CD14-positive monocyte (primary cell): ENCODE measurements at regions not wholly inside any gene's neighbourhood (a gene's known extent, or its start where the extent isn't known, plus 50 kb on each side); places are given as distances from the start of the nearest gene placed in this dataset.

Experiments
- DNase-seq, 3 donors: peaks; one replicate each; pipeline ENCODE4 v3.0.0-alpha.2; 2011 to 2022
- H2AFZ ChIP-seq: 2 replicates; pipeline ENCODE4 v1.6.0; 2012; ENCODE audit warnings: mild to moderate bottlenecking, low read depth, low read length, inconsistent platforms; ENCODE audit not compliant: insufficient read depth, poor library complexity, severe bottlenecking
- H3K27ac ChIP-seq, 2 donors: 1 replicate in 1 of 2; 2 replicates in 1 of 2; pipeline ENCODE4 v1.5.1; 2012 to 2013; ENCODE audit warnings: low read length in 2 of 2, control low read depth in 1 of 2, inconsistent platforms in 1 of 2, low read depth in 1 of 2, mild to moderate bottlenecking in 1 of 2
- H3K27me3 ChIP-seq, 2 donors: one replicate each; pipeline versions ENCODE4 v1.6.0 to v1.6.1; 2011 to 2013; ENCODE audit warnings: low read length in 2 of 2; ENCODE audit not compliant: control insufficient read depth in 2 of 2, insufficient read depth in 2 of 2
- H3K36me3 ChIP-seq, 2 donors: replicated peaks in 1 of 2; 1 replicate in 1 of 2; 2 replicates in 1 of 2; pipeline versions ENCODE4 v1.5.1 to v1.6.1; 2012 to 2013; ENCODE audit warnings: low read length in 2 of 2, control low read depth in 1 of 2, inconsistent platforms in 1 of 2, mild to moderate bottlenecking in 1 of 2; ENCODE audit not compliant: insufficient read depth in 2 of 2, control insufficient read depth in 1 of 2
- H3K4me1 ChIP-seq, 2 donors: 1 replicate in 1 of 2; 2 replicates in 1 of 2; pipeline versions ENCODE4 v1.5.1 to v1.6.1; 2012 to 2013; ENCODE audit warnings: low read length in 2 of 2, control low read depth in 1 of 2, inconsistent platforms in 1 of 2, mild to moderate bottlenecking in 1 of 2, moderate library complexity in 1 of 2; ENCODE audit not compliant: insufficient read depth in 2 of 2, control insufficient read depth in 1 of 2
- H3K4me2 ChIP-seq: replicated peaks from 2 replicates; pipeline ENCODE3; 2012; ENCODE audit warnings: low read length, moderate library complexity, mild to moderate bottlenecking; ENCODE audit not compliant: poor library complexity, severe bottlenecking; ENCODE audit errors: extremely low read depth
- H3K4me3 ChIP-seq, 3 experiments: fragments of 200-600 bp in 1 of 3; sonication (generic) in 1 of 3; replicated peaks in 1 of 3; 1 replicate in 2 of 3; 2 replicates in 1 of 3; pipeline ENCODE4 v1.5.1; 2011 to 2013; ENCODE audit warnings: low read length in 3 of 3, mild to moderate bottlenecking in 3 of 3, control low read depth in 2 of 3, low read depth in 2 of 3, inconsistent platforms in 1 of 3, moderate library complexity in 1 of 3
- H3K79me2 ChIP-seq: 2 replicates; pipeline ENCODE4 v1.6.0; 2012; ENCODE audit warnings: mild to moderate bottlenecking, control low read depth, inconsistent platforms, low read length, moderate library complexity; ENCODE audit not compliant: insufficient read depth
- H3K9ac ChIP-seq: 2 replicates; pipeline ENCODE4 v1.6.0; 2017; ENCODE audit warnings: low read length, mild to moderate bottlenecking; ENCODE audit not compliant: insufficient read depth, poor library complexity, severe bottlenecking
- H3K9me3 ChIP-seq, 2 donors: replicated peaks in 1 of 2; 1 replicate in 1 of 2; 2 replicates in 1 of 2; pipeline versions ENCODE4 v1.5.1 to v1.6.1; 2012 to 2013; ENCODE audit warnings: low read length in 2 of 2, control low read depth in 1 of 2; ENCODE audit not compliant: control insufficient read depth in 1 of 2, insufficient read depth in 1 of 2
- H4K20me1 ChIP-seq: 2 replicates; pipeline ENCODE4 v1.6.0; 2012; ENCODE audit warnings: mild to moderate bottlenecking, low read length, control low read depth, moderate library complexity; ENCODE audit not compliant: insufficient read depth
- H3K27ac Mint-ChIP-seq, 7 donors: one replicate each; pipeline ENCODE4 v1.8.0; 2020; ENCODE audit warnings: mild to moderate bottlenecking in 7 of 7, mixed read lengths in 7 of 7, moderate library complexity in 6 of 7, inconsistent platforms in 2 of 7
- H3K27me3 Mint-ChIP-seq, 3 donors: one replicate each; pipeline ENCODE4 v1.8.0; 2021 to 2022; ENCODE audit warnings: low read depth in 3 of 3, mild to moderate bottlenecking in 3 of 3, mixed read lengths in 3 of 3, moderate library complexity in 3 of 3, inconsistent platforms in 1 of 3
- H3K36me3 Mint-ChIP-seq, 2 donors: one replicate each; pipeline ENCODE4 v1.8.0; 2020; ENCODE audit warnings: mixed read lengths in 2 of 2, inconsistent platforms in 1 of 2, mild to moderate bottlenecking in 1 of 2
- H3K4me1 Mint-ChIP-seq: one replicate; pipeline ENCODE4 v1.8.0; 2020; ENCODE audit warnings: mild to moderate bottlenecking, mixed read lengths
- H3K4me3 Mint-ChIP-seq, 2 donors: one replicate each; pipeline ENCODE4 v1.8.0; 2020; ENCODE audit warnings: mild to moderate bottlenecking in 2 of 2, mixed read lengths in 2 of 2, moderate library complexity in 1 of 2
- H3K9me3 Mint-ChIP-seq, 7 donors: one replicate each; pipeline ENCODE4 v1.8.0; 2020 to 2022; ENCODE audit warnings: mixed read lengths in 7 of 7, mild to moderate bottlenecking in 6 of 7, moderate library complexity in 6 of 7, inconsistent platforms in 2 of 7
- WGBS: methylation state at CpG from one replicate; pipeline ENCODE4 v1.1.5; 2013; ENCODE audit warnings: missing lambda C conversion rate; ENCODE audit not compliant: insufficient coverage; 5-methylcytosine and 5-hydroxymethylcytosine counted together
- intact Hi-C, 2 donors: fragments of 100-400 bp; cut with micrococcal nuclease; formaldehyde crosslinking; loops; one replicate each; pipeline versions ENCODE4 v1.15.0 to v1.15.1; 2023
- TF ChIP-seq, protein P1 (sequence below): fragments of 200-600 bp; IDR thresholded peaks from one replicate; pipeline ENCODE4 v1.8.0; 2022; ENCODE audit warnings: antibody characterized with exemption, mild to moderate bottlenecking

DNA sequence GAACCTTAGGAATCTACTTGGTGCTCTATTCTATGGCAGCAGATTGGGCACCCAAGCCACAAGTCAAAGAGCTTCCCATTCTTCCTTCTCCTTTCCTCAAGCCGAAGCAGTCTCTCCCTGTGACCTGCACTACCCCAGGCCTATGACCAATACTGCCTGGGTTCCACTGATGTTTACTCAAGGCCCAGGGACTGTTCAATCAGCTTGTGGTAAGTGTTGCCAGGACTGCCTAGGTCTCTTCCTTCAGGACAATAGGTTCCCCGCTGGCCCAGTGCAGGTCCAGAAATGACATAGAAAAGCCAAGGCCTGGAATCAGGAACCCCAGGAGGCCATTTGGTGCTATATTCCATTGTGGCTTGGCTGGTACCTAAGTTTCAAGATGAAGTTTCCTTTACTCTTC, 397.9 kb downstream of the ZIC4 start:
- H3K4me2 ChIP-seq: no peak overlapping the region
- WGBS: 88% methylated on average over 2 of the region's 2 CpGs
- Mint-ChIP-seq H3K9me3 (peaks cover 0 to 10% (median 1%) of the 10 kb centered on the region in 7 donors), H3K27me3 (no peaks in the 10 kb centered on the region), H3K4me1 (no peaks in the 10 kb centered on the region), H3K4me3 (no peak overlapping the region), H3K36me3 (no peaks in the 10 kb centered on the region), H3K27ac (no peak overlapping the region)
- H3K36me3 ChIP-seq: no peaks in the 10 kb centered on the region
- H2AFZ ChIP-seq: no peak overlapping the region
- H3K9me3 ChIP-seq: peaks cover 4 to 13% of the 10 kb centered on the region in 2 donors
- intact Hi-C loops: no loop called here
- TF ChIP-seq, protein P1, sequence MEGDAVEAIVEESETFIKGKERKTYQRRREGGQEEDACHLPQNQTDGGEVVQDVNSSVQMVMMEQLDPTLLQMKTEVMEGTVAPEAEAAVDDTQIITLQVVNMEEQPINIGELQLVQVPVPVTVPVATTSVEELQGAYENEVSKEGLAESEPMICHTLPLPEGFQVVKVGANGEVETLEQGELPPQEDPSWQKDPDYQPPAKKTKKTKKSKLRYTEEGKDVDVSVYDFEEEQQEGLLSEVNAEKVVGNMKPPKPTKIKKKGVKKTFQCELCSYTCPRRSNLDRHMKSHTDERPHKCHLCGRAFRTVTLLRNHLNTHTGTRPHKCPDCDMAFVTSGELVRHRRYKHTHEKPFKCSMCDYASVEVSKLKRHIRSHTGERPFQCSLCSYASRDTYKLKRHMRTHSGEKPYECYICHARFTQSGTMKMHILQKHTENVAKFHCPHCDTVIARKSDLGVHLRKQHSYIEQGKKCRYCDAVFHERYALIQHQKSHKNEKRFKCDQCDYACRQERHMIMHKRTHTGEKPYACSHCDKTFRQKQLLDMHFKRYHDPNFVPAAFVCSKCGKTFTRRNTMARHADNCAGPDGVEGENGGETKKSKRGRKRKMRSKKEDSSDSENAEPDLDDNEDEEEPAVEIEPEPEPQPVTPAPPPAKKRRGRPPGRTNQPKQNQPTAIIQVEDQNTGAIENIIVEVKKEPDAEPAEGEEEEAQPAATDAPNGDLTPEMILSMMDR: no peak
- no peak overlapping the region for H3K27ac ChIP-seq
- no peak overlapping the region for H3K4me3 ChIP-seq
- no peaks in the 10 kb centered on the region for H3K27me3 ChIP-seq
- DNase-seq: no peak
- no peaks in the 10 kb centered on the region for H3K4me1 ChIP-seq
- H4K20me1 ChIP-seq: no peaks in the 10 kb centered on the region
- H3K79me2 ChIP-seq: no peaks in the 10 kb centered on the region
- H3K9ac ChIP-seq: no peak overlapping the region

DNA sequence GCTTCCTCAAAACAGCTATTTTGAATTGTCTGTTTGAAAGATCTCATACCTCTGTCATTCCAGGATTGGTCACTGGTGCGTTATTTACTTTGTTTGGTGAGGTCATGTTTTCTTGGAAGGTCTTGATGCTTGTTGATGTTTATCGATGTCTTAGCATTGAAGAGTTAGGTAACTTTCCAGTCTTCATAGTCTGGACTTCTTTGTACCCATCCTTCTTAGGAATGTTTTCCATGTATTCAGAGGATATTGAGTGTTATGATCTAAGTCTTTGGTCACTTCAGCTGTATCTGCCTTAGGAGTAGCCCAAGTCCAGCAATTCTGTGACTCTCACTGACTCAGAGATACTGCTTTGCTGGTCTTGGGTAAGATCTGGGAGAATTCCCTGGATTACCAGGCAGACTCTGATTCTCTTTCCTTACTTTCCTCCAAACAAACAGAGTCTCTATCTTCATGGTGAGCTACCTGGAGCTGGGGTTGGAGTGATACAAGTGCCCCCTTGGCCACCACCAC, 398.6 kb downstream of the ZIC4 start:
- Histone ChIP-seq H3K9me3 (peaks cover 4 to 13% of the 10 kb centered on the region in 2 donors), H3K79me2 (no peaks in the 10 kb centered on the region), H3K4me2 (no peak overlapping the region), H3K4me3 (no peak overlapping the region), H4K20me1 (no peaks in the 10 kb centered on the region), H3K36me3 (no peaks in the 10 kb centered on the region), H2AFZ (no peak overlapping the region), H3K27ac (no peak overlapping the region), H3K4me1 (no peaks in the 10 kb centered on the region), H3K27me3 (no peaks in the 10 kb centered on the region), H3K9ac (no peak overlapping the region)
- Mint-ChIP-seq H3K4me3 (no peak overlapping the region), H3K4me1 (no peaks in the 10 kb centered on the region), H3K27ac (no peak overlapping the region), H3K36me3 (no peaks in the 10 kb centered on the region), H3K27me3 (no peaks in the 10 kb centered on the region), H3K9me3 (peaks cover 0 to 10% (median 1%) of the 10 kb centered on the region in 7 donors)
- TF ChIP-seq, protein P1: no peak
- no peak for DNase-seq
- intact Hi-C loops: no loop called here
- no CpG with 5 or more reads among the region's 2 CpGs for WGBS
